Body of pancreas (tissue), 4 donors: ENCODE measurements at regions not wholly inside any gene's neighbourhood (a gene's known extent, or its start where the extent isn't known, plus 50 kb on each side); places are given as distances from the start of the nearest gene placed in this dataset.

ENCODE experiments used
- POLR2A ChIP-seq, 3 donors: fragments of 450-650 bp; IDR thresholded peaks; one replicate each; pipeline ENCODE4 v1.6.1; 2016; ENCODE audit warnings: antibody characterized with exemption in 3 of 3, mild to moderate bottlenecking in 2 of 3
- TF ChIP-seq, protein P1 (sequence below), 7 experiments: fragments of 450-650 bp in 4 of 7; fragments of 200-600 bp in 3 of 7; sonication (generic) in 3 of 7; IDR thresholded peaks; one replicate each; pipeline ENCODE4 v1.5.1; 2016 to 2019; ENCODE audit warnings: antibody characterized with exemption in 7 of 7

DNA sequence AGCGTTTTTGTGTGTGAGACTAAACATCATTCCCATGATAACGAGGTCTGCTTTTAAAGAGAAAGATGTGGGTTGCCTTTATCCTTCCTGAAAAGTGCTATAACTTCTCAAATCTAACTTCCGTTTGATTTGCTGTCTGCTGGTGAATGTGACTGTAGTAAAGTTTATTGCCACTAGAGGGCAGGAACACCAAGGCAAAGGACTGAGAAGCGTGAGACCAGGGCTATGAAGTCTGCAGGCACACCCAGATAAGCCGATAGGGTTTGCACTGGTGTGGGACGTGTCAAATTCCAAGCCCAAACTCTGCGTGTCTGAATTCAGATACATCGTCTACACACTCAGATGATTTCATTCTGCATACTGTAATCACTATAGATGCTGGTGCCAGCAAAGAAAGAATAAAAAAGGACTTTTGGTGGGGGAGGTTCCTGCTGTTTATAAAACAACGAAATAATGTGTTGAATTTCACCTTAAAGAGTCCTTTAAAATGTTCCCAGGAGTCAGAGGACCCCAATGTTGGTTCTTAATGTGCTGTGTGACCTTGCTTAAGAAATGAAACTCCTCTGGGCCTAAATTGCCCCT is 87.2 kb downstream of the PTTG1 start:
- TF ChIP-seq, protein P1, sequence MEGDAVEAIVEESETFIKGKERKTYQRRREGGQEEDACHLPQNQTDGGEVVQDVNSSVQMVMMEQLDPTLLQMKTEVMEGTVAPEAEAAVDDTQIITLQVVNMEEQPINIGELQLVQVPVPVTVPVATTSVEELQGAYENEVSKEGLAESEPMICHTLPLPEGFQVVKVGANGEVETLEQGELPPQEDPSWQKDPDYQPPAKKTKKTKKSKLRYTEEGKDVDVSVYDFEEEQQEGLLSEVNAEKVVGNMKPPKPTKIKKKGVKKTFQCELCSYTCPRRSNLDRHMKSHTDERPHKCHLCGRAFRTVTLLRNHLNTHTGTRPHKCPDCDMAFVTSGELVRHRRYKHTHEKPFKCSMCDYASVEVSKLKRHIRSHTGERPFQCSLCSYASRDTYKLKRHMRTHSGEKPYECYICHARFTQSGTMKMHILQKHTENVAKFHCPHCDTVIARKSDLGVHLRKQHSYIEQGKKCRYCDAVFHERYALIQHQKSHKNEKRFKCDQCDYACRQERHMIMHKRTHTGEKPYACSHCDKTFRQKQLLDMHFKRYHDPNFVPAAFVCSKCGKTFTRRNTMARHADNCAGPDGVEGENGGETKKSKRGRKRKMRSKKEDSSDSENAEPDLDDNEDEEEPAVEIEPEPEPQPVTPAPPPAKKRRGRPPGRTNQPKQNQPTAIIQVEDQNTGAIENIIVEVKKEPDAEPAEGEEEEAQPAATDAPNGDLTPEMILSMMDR (IDR thresholded peaks at IDR 0.05) = peak; percentile 59 to 95 (median 89)
- TF ChIP-seq POLR2A (IDR thresholded peaks at IDR 0.05) = no peak
